Mammary epithelial cell (primary cell): ENCODE measurements at regions not wholly inside any gene's neighbourhood (a gene's known extent, or its start where the extent isn't known, plus 50 kb on each side); places are given as distances from the start of the nearest gene placed in this dataset.

Source experiments
- EZH2 ChIP-seq: IDR thresholded peaks from 2 replicates; pipeline ENCODE4 v1.6.1; 2012; ENCODE audit warnings: low read length, inconsistent platforms, borderline replicate concordance
- TF ChIP-seq, protein P1 (sequence below), 2 donors: IDR thresholded peaks in 1 of 2; conservative IDR thresholded peaks in 1 of 2; 2 replicates each; pipeline ENCODE4 v1.5.1; 2011 to 2012; ENCODE audit warnings: inconsistent platforms in 2 of 2, low read length in 2 of 2, mild to moderate bottlenecking in 2 of 2, control low read depth in 1 of 2, low read depth in 1 of 2; ENCODE audit not compliant: insufficient read depth in 1 of 2; ENCODE audit errors: extremely low read depth in 1 of 2

DNA sequence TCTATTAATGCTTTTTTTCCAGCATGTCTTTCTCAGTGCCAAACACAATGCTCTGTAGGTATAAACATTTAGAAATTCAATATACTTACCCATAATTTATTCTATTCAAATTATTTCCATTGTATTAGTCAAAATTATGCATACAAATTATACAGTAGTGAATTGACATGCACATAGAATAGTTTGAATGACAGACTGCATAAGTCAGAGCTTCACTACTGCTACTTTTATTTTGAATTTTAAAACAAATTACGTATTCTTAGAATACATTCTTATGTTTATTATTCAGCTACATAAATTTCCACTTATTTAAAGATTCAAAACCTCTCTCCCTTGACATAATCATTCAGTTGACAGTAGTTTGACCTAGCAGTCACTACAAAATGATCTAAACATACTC lies 808.0 kb upstream of the CCDC179 start:
- TF ChIP-seq, protein P1, sequence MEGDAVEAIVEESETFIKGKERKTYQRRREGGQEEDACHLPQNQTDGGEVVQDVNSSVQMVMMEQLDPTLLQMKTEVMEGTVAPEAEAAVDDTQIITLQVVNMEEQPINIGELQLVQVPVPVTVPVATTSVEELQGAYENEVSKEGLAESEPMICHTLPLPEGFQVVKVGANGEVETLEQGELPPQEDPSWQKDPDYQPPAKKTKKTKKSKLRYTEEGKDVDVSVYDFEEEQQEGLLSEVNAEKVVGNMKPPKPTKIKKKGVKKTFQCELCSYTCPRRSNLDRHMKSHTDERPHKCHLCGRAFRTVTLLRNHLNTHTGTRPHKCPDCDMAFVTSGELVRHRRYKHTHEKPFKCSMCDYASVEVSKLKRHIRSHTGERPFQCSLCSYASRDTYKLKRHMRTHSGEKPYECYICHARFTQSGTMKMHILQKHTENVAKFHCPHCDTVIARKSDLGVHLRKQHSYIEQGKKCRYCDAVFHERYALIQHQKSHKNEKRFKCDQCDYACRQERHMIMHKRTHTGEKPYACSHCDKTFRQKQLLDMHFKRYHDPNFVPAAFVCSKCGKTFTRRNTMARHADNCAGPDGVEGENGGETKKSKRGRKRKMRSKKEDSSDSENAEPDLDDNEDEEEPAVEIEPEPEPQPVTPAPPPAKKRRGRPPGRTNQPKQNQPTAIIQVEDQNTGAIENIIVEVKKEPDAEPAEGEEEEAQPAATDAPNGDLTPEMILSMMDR (conservative IDR thresholded peaks at IDR 0.05 in 1 of 2, IDR thresholded peaks at IDR 0.05 in 1 of 2; ENCODE audit: extremely low read depth in 1 of 2, insufficient read depth in 1 of 2, low read depth in 1 of 2, low read length in 2 of 2), result no peak
- TF ChIP-seq EZH2, result no peak
